Psoas muscle (tissue), 7 donors: ENCODE measurements at regions not wholly inside any gene's neighbourhood (a gene's known extent, or its start where the extent isn't known, plus 50 kb on each side); places are given as distances from the start of the nearest gene placed in this dataset.

Source experiments
- ATAC-seq, 4 donors: fragments of 200-7000 bp; cut with Tn5 transposase; one replicate each; pipeline ENCODE4 v1.9.1; 2020; ENCODE audit warnings: moderate library complexity in 3 of 4, mild to moderate bottlenecking in 2 of 4
- DNase-seq, 2 donors: peaks; one replicate each; pipeline ENCODE4 v3.0.0-alpha.2; 2020
- H3K27ac ChIP-seq: fragments of 200-600 bp; one replicate; pipeline ENCODE4 v1.8.0; 2022
- H3K27me3 ChIP-seq, 3 donors: fragments of 200-600 bp in 1 of 3; one replicate each; pipeline versions ENCODE4 v1.6.1 to v1.8.0; 2013 to 2022; ENCODE audit warnings: low read length in 2 of 3, mild to moderate bottlenecking in 2 of 3, moderate library complexity in 1 of 3; ENCODE audit not compliant: insufficient read depth in 3 of 3
- H3K36me3 ChIP-seq, 2 donors: fragments of 200-600 bp in 1 of 2; one replicate each; pipeline versions ENCODE4 v1.6.1 to v1.8.0; 2013 to 2022; ENCODE audit warnings: low read depth in 1 of 2, mild to moderate bottlenecking in 1 of 2, moderate library complexity in 1 of 2; ENCODE audit not compliant: insufficient read depth in 1 of 2
- H3K4me1 ChIP-seq: fragments of 200-600 bp; one replicate; pipeline ENCODE4 v1.8.0; 2022
- H3K4me3 ChIP-seq: fragments of 200-600 bp; one replicate; pipeline ENCODE4 v1.8.0; 2022; ENCODE audit warnings: mild to moderate bottlenecking
- H3K9me3 ChIP-seq: fragments of 200-600 bp; one replicate; pipeline ENCODE4 v1.8.0; 2022
- CTCF ChIP-seq: fragments of 200-600 bp; IDR thresholded peaks from one replicate; pipeline ENCODE4 v1.8.0; 2022; ENCODE audit warnings: antibody characterized with exemption
- WGBS, 3 donors: extraction: QIAGEN DNeasy Blood & Tissue Kit; methylation state at CpG; one replicate each; pipeline versions ENCODE4 v1.1.6 to v1.1.7; 2013; 5-methylcytosine and 5-hydroxymethylcytosine counted together
- intact Hi-C, 2 donors: fragments of 100-400 bp; cut with DNase I; formaldehyde crosslinking; loops; one replicate each; pipeline versions ENCODE4 v1.11.0 to v1.14.2; 2022
- donor health status: healthy with polysubstance abuse.
- donor health status: DM: no; HTN: no; CAD: no; lungs with moderate emphysema.
- donor health status: Bipolar disorder and iron deficiency.
- donor health status: healthy.
- donor health status: DM: yes; HTN: yes; CAD: no.
- donor health status: DM: no; HTN: no; CAD: no.
- donor health status: DM: yes; HTN: yes; CAD: no.

GRCh38 chr1:79554688-79555087, 548.2 kb upstream of the ADGRL4 start:
- H3K9me3 ChIP-seq, result no peaks in the 10 kb centered on the region
- no peaks in the 10 kb centered on the region for H3K27me3 ChIP-seq
- TF ChIP-seq CTCF, result no peak
- no peak overlapping the region for H3K4me3 ChIP-seq
- no peaks in the 10 kb centered on the region for H3K36me3 ChIP-seq
- WGBS, 3 donors, result 70 to 75% (median 70%) methylated on average over 5 of the region's 5 CpGs
- intact Hi-C loops, result no loop called here
- no peak for DNase-seq
- H3K27ac ChIP-seq, result no peak overlapping the region
- H3K4me1 ChIP-seq, result no peaks in the 10 kb centered on the region
- no peak for ATAC-seq

- intact Hi-C loops, result no loop called here
- Histone ChIP-seq H3K4me3 (no peak overlapping the region), H3K4me1 (no peaks in the 10 kb centered on the region), H3K9me3 (no peaks in the 10 kb centered on the region), H3K27ac (no peak overlapping the region), H3K27me3 (no peaks in the 10 kb centered on the region), H3K36me3 (no peaks in the 10 kb centered on the region)
- no peak for DNase-seq
- ATAC-seq, result peak in 2 of 4 donors; percentile 54 to 58
- 37 to 42% (median 41%) methylated on average over 3 of the region's 3 CpGs for WGBS, 3 donors
- TF ChIP-seq CTCF, result no peak
These were observed 544.8 kb upstream of the ADGRL4 start for GRCh38 chr1:79551321-79551720.

- Histone ChIP-seq H3K27me3 (no peaks in the 10 kb centered on the region), H3K27ac (no peak overlapping the region), H3K9me3 (no peaks in the 10 kb centered on the region), H3K4me1 (no peaks in the 10 kb centered on the region), H3K4me3 (no peak overlapping the region), H3K36me3 (no peaks in the 10 kb centered on the region)
- no peak for ATAC-seq
- no peak for DNase-seq
- TF ChIP-seq CTCF, result no peak
- WGBS, 3 donors, result 95 to 98% (median 97%) methylated on average over 6 of the region's 6 CpGs
- intact Hi-C loops, result no loop called here
These were observed 543.9 kb upstream of the ADGRL4 start for GRCh38 chr1:79550402-79550801.

- 15 to 33% (median 23%) methylated on average over 2 of the region's 2 CpGs for WGBS, 3 donors
- no peaks in the 10 kb centered on the region for H3K36me3 ChIP-seq
- H3K4me1 ChIP-seq, result no peaks in the 10 kb centered on the region
- TF ChIP-seq CTCF, result no peak
- no peak overlapping the region for H3K4me3 ChIP-seq
- no peaks in the 10 kb centered on the region for H3K9me3 ChIP-seq
- no peaks in the 10 kb centered on the region for H3K27me3 ChIP-seq
- ATAC-seq (no peak), DNase-seq (no peak)
- intact Hi-C loops, result no loop called here
- H3K27ac ChIP-seq, result no peak overlapping the region
These were observed 542.7 kb upstream of the ADGRL4 start for GRCh38 chr1:79549201-79549600.

- no peak for DNase-seq
- 87 to 97% (median 91%) methylated on average over 7 of the region's 7 CpGs for WGBS, 3 donors
- no peaks in the 10 kb centered on the region for H3K27me3 ChIP-seq
- no peak overlapping the region for H3K27ac ChIP-seq
- H3K4me1 ChIP-seq, result no peaks in the 10 kb centered on the region
- H3K36me3 ChIP-seq, result no peaks in the 10 kb centered on the region
- intact Hi-C loops, result no loop called here
- no peak overlapping the region for H3K4me3 ChIP-seq
- ATAC-seq, result no peak
- H3K9me3 ChIP-seq, result no peaks in the 10 kb centered on the region
- no peak for TF ChIP-seq CTCF
These were observed 541.0 kb upstream of the ADGRL4 start for GRCh38 chr1:79547514-79547913.
